ENCODE measurements at regions not wholly inside any gene's neighbourhood (a gene's known extent, or its start where the extent isn't known, plus 50 kb on each side); places are given as distances from the start of the nearest gene placed in this dataset.

- DNase-seq (ENCODE audit: low read depth) = no peak
- H3K4me3 ChIP-seq (replicated peaks; ENCODE audit: low read depth, low read length) = no peak overlapping the region
- TF ChIP-seq CTCF (IDR thresholded peaks at IDR 0.05; ENCODE audit: low read length, missing control alignments) = no peak
These were observed 361.1 kb upstream of the ATP2B1 start for GRCh38 chr12:90069711-90070110.

GRCh38 chr12:90067791-90068190, 359.2 kb upstream of the ATP2B1 start:
- no peak overlapping the region for H3K4me3 ChIP-seq (replicated peaks; ENCODE audit: low read depth, low read length)
- no peak for DNase-seq (ENCODE audit: low read depth)
- no peak for TF ChIP-seq CTCF (IDR thresholded peaks at IDR 0.05; ENCODE audit: low read length, missing control alignments)

- no peak overlapping the region for H3K4me3 ChIP-seq (replicated peaks; ENCODE audit: low read depth, low read length)
- TF ChIP-seq CTCF (IDR thresholded peaks at IDR 0.05; ENCODE audit: low read length, missing control alignments) = no peak
- DNase-seq (ENCODE audit: low read depth) = no peak
These were observed 356.5 kb upstream of the ATP2B1 start for GRCh38 chr12:90064852-90065801.

- H3K4me3 ChIP-seq (replicated peaks; ENCODE audit: low read depth, low read length) = no peak overlapping the region
- DNase-seq (ENCODE audit: low read depth) = no peak
- no peak for TF ChIP-seq CTCF (IDR thresholded peaks at IDR 0.05; ENCODE audit: low read length, missing control alignments)
These were observed 354.2 kb upstream of the ATP2B1 start for GRCh38 chr12:90062799-90063198.

- no peak for TF ChIP-seq CTCF (IDR thresholded peaks at IDR 0.05; ENCODE audit: low read length, missing control alignments)
- no peak for DNase-seq (ENCODE audit: low read depth)
- no peak overlapping the region for H3K4me3 ChIP-seq (replicated peaks; ENCODE audit: low read depth, low read length)
These were observed 353.2 kb upstream of the ATP2B1 start for GRCh38 chr12:90061809-90062208.

GRCh38 chr12:90060031-90060430, 351.4 kb upstream of the ATP2B1 start:
- no peak for TF ChIP-seq CTCF (IDR thresholded peaks at IDR 0.05; ENCODE audit: low read length, missing control alignments)
- no peak overlapping the region for H3K4me3 ChIP-seq (replicated peaks; ENCODE audit: low read depth, low read length)
- DNase-seq (ENCODE audit: low read depth) = no peak

GRCh38 chr12:90058704-90059103, 350.1 kb upstream of the ATP2B1 start:
- no peak for TF ChIP-seq CTCF (IDR thresholded peaks at IDR 0.05; ENCODE audit: low read length, missing control alignments)
- DNase-seq (ENCODE audit: low read depth) = peak; percentile 91
- no peak overlapping the region for H3K4me3 ChIP-seq (replicated peaks; ENCODE audit: low read depth, low read length)
